ENCODE measurements at regions not wholly inside any gene's neighbourhood (a gene's known extent, or its start where the extent isn't known, plus 50 kb on each side); places are given as distances from the start of the nearest gene placed in this dataset.

DNA sequence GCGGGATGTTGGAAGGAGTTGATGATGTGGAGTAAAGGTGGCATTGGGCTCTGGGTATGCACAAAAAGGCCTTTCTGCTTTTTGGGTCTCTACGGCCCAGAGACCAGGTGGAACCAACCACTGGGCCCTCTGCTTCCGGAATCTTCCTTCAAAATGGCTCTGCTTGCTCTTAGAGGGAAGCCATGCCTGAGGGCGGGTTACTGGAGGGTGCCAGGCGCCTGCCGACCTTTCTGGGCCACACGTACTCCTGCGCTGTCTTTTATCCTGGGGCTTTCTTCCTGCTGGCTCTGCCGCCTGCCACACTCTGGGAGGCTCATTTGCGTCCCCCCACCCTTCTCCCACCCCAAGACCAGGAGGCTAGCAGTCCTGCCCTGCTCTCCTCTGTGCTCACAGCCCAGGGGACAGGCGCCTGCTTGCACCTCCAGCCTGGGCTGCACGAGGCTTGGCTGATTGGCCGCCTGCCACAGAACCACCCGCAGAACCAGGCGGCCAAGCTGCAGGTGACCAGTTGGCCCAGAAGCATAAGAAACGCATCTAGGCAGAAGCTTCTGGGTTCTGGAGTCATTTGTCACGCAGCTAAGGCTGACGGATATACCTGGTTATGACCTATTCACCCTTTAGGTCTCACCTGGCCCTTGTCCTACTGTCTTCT, 536.9 kb downstream of the TBC1D22A start:
- TF ChIP-seq ZNF777 (tag by site-specific recombination; IDR thresholded peaks at IDR 0.05; ENCODE audit: borderline replicate concordance) (no peak), CTCF (tag by site-specific recombination; IDR thresholded peaks at IDR 0.05) (no peak), ZNF677 (tag by site-specific recombination; IDR thresholded peaks at IDR 0.05) (no peak), ZNF704 (tag by site-specific recombination; IDR thresholded peaks at IDR 0.05) (no peak), YY1 (tag by site-specific recombination; IDR thresholded peaks at IDR 0.05) (no peak), HOXD13 (CRISPR knock-in tag; IDR thresholded peaks at IDR 0.05; ENCODE audit: borderline replicate concordance) (no peak), ZNF549 (tag by site-specific recombination; IDR thresholded peaks at IDR 0.05) (no peak), ZNF48 (tag by site-specific recombination; IDR thresholded peaks at IDR 0.05) (no peak), ZNF292 (tag by site-specific recombination; IDR thresholded peaks at IDR 0.05; ENCODE audit: borderline replicate concordance, low read depth) (no peak)
- TF ChIP-seq, protein P1, sequence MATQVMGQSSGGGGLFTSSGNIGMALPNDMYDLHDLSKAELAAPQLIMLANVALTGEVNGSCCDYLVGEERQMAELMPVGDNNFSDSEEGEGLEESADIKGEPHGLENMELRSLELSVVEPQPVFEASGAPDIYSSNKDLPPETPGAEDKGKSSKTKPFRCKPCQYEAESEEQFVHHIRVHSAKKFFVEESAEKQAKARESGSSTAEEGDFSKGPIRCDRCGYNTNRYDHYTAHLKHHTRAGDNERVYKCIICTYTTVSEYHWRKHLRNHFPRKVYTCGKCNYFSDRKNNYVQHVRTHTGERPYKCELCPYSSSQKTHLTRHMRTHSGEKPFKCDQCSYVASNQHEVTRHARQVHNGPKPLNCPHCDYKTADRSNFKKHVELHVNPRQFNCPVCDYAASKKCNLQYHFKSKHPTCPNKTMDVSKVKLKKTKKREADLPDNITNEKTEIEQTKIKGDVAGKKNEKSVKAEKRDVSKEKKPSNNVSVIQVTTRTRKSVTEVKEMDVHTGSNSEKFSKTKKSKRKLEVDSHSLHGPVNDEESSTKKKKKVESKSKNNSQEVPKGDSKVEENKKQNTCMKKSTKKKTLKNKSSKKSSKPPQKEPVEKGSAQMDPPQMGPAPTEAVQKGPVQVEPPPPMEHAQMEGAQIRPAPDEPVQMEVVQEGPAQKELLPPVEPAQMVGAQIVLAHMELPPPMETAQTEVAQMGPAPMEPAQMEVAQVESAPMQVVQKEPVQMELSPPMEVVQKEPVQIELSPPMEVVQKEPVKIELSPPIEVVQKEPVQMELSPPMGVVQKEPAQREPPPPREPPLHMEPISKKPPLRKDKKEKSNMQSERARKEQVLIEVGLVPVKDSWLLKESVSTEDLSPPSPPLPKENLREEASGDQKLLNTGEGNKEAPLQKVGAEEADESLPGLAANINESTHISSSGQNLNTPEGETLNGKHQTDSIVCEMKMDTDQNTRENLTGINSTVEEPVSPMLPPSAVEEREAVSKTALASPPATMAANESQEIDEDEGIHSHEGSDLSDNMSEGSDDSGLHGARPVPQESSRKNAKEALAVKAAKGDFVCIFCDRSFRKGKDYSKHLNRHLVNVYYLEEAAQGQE (tag by site-specific recombination; IDR thresholded peaks at IDR 0.05): no peak
- TF ChIP-seq, protein P2, sequence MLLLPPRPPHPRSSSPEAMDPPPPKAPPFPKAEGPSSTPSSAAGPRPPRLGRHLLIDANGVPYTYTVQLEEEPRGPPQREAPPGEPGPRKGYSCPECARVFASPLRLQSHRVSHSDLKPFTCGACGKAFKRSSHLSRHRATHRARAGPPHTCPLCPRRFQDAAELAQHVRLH (tag by site-specific recombination; IDR thresholded peaks at IDR 0.05): no peak
